Sigmoid colon (tissue), 3 donors: ENCODE measurements at regions not wholly inside any gene's neighbourhood (a gene's known extent, or its start where the extent isn't known, plus 50 kb on each side); places are given as distances from the start of the nearest gene placed in this dataset.

Source experiments
- CTCF ChIP-seq, 4 experiments: fragments of 450-650 bp in 3 of 4; fragments of 200-600 bp in 1 of 4; IDR thresholded peaks; one replicate each; pipeline ENCODE4 v1.5.1; 2016 to 2019; ENCODE audit warnings: antibody characterized with exemption in 4 of 4, mild to moderate bottlenecking in 3 of 4, moderate library complexity in 2 of 4
- POLR2A ChIP-seq, 2 donors: fragments of 450-650 bp; IDR thresholded peaks; one replicate each; pipeline ENCODE4 v1.6.1; 2016; ENCODE audit warnings: antibody characterized with exemption in 2 of 2, mild to moderate bottlenecking in 2 of 2, moderate library complexity in 2 of 2

- TF ChIP-seq CTCF (IDR thresholded peaks at IDR 0.05) (no peak), POLR2A (IDR thresholded peaks at IDR 0.05) (no peak)
Observed at GRCh38 chr17:22171631-22172030, 479.3 kb downstream of the KCNJ18 start.
